ENCODE measurements at regions not wholly inside any gene's neighbourhood (a gene's known extent, or its start where the extent isn't known, plus 50 kb on each side); places are given as distances from the start of the nearest gene placed in this dataset.
"Not testable (repeated sequence)": the region's sequence is repeated elsewhere in the genome, so short reads cannot be mapped to it uniquely, and the experiment has no call there.

- FAIRE-seq (no peak), DNase-seq (ENCODE audit: low spot score) (no peak)
Measured at GRCh38 chr15:67918205-67918861, 78.5 kb upstream of the RNU6-1 start.

GRCh38 chr15:67920524-67921240 lies 80.8 kb upstream of the RNU6-1 start:
- DNase-seq (ENCODE audit: low spot score) (no peak), FAIRE-seq (no peak)

DNA sequence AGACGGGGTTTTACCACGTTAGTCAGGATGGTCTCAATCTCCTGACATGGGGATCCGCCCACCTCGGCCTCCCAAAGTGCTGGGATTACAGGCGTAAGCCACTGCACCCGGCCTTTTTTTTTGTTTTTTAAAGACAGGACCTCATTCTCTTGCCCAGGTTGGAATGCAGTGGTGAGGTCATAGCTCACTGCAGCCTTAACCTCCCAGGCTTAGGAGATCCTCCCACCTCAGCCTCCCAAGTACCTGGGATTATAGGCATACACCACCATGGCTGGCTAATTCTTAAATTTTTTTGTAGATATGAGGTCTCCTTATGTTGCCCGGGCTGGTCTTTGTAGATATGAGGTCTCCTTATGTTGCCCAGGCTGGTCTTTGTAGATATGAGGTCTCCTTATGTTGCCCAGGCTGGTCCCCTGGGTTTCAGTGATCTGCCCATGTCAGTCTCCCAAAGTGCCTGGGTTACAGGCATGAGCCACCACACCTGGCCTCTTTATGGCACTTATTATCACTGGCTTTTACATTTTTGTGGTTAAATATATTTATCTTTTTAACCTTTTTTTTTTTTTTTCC lies 82.3 kb upstream of the RNU6-1 start:
- DNase-seq (ENCODE audit: low spot score): no peak
- no peak for FAIRE-seq

- no peak for FAIRE-seq
- DNase-seq (ENCODE audit: low spot score): no peak
Measured at GRCh38 chr15:67922971-67923945, 83.4 kb upstream of the RNU6-1 start.

DNA sequence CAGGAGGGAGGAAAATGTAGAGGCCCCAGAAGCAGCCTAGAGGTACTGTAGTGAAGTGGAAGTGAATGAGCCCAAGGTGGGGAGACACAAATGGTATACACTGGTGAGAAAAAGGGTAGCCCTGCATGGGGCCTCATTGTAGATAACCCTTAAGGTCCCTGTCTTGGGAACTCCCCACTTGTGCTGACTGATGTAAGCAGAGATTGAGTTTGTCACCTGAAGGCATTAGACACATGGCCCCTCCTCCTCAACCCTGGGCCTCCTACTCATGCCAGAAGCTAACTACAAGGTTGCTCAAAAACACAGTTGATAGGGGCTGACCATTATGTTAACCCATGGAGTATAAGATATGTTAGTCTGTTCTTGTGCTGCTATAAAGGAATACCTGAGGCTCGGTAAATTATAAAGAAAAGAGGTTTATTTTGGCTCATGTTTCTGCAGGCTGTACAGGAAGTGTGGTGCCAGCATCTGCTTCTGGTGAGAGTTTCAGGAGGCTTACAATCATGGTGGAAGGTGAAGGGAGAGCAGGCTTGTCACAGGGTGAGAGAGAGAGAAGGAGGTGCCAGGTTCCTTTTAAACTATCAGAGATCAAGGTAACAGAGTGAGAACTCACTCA lies 84.6 kb upstream of the RNU6-1 start:
- no peak for DNase-seq (ENCODE audit: low spot score)
- no peak for FAIRE-seq

DNA sequence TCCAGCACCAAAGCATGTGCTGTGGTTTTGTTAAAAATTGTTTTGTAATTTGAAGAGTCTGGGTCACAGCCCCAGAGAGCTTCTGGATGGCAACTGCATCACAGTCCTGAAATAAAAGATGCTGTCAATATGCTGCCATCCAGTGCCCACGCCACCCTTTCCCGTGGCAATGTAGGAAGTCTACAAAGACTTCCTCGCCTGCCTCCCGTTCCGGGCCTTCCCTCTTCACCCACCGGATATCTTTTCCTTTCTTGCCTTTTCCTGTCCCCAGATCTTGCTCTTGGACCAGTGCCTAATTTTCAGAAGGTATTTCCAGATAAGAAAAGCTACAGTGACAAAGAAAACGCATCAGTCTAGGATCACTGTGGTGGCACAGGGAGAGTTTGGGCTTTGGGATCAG lies 85.3 kb upstream of the RNU6-1 start:
- FAIRE-seq (no peak), DNase-seq (ENCODE audit: low spot score) (no peak)

DNA sequence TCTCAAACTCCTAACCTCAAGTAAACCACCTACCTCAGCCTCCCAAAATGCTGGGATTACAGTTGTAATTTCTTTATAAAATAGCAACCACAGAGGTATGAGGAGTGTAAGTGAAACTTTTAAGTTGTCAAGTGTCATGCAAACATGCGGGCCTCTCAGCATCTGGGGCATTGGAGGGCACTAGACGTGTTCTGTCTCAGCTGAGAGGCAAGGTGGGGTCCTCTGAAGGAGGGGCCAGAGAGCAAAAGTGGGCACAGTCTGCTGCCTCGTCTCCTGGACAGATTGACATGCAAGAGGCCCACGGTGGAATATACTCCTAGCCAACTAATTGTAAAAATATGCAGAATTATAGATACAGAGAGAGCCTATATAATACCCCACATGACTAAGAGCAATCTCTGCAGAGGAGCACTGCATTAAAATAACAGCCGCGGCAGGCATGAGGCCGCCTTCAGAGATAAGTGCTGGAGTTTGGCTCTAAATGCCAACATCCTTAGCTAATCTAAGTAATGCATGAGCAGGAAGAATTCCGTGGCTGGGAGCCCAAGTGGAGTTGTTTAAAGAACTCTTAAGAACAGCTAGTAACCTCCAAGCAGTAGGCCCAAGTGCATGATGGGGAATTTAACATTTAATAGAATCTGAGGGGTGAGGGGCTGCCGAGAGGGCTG lies 87.8 kb upstream of the RNU6-1 start:
- no peak for FAIRE-seq
- peak; percentile 43 for DNase-seq (ENCODE audit: low spot score)

DNA sequence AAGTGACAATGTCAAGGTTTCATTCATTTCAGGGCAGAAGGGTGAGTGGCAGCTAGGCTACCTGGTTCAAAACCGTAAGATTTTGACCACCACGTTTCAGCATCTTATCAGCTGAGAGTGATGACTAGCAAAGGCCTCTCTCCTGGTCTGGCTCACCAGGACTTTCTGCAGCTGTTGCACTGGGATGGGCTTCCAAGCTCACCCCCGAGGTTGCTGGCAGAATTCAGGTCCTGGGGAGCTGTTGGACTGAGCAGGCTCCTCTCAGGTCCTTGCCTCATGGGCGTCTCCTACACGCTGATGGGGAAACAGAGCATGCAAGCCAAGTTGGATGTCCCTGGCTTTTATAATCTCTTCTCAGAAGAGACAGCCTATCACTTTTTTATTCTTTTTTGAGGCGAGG lies 88.8 kb upstream of the RNU6-1 start:
- DNase-seq (ENCODE audit: low spot score): no peak
- no peak for FAIRE-seq

- FAIRE-seq: no peak
- no peak for DNase-seq (ENCODE audit: low spot score)
Measured at GRCh38 chr15:67930720-67931119, 90.9 kb upstream of the RNU6-1 start.

GRCh38 chr15:67931861-67932260 lies 92.0 kb upstream of the RNU6-1 start:
- no peak for FAIRE-seq

GRCh38 chr15:67934126-67934525 lies 94.3 kb upstream of the RNU6-1 start:
- FAIRE-seq; DNase-seq (ENCODE audit: low spot score): not testable (repeated sequence)

More at GRCh38 chr15:67931861-67932260, 92.0 kb upstream of the RNU6-1 start:
- peak; percentile 36 for DNase-seq (ENCODE audit: low spot score)

GRCh38 chr15:67935244-67935643 lies 95.4 kb upstream of the RNU6-1 start:
- no peak for FAIRE-seq

GRCh38 chr15:67936258-67936657 lies 96.4 kb upstream of the RNU6-1 start:
- FAIRE-seq (no peak), DNase-seq (ENCODE audit: low spot score) (no peak)

More at GRCh38 chr15:67935244-67935643, 95.4 kb upstream of the RNU6-1 start:
- DNase-seq (ENCODE audit: low spot score): no peak

- DNase-seq (ENCODE audit: low spot score): no peak
Measured at GRCh38 chr15:67937153-67937761, 97.4 kb upstream of the RNU6-1 start.

DNA sequence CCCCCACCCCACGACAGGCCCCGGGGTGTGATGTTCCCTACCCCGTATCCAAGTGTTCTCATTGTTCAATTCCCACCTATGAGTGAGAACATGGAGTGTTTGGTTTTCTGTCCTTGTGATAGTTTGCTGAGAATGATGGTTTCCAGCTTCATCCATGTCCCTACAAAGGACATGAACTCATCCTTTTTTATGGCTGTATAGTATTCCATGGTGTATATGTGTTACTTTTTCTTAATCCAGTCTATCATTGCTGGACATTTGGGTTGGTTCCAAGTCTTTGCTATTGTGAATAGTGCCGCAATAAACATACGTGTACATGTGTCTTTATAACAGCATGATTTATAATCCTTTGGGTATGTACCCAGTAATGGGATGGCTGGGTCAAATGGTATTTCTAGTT lies 99.3 kb upstream of the RNU6-1 start:
- FAIRE-seq; DNase-seq (ENCODE audit: low spot score): not testable (repeated sequence)

More at GRCh38 chr15:67937153-67937761, 97.4 kb upstream of the RNU6-1 start:
- no peak for FAIRE-seq

DNA sequence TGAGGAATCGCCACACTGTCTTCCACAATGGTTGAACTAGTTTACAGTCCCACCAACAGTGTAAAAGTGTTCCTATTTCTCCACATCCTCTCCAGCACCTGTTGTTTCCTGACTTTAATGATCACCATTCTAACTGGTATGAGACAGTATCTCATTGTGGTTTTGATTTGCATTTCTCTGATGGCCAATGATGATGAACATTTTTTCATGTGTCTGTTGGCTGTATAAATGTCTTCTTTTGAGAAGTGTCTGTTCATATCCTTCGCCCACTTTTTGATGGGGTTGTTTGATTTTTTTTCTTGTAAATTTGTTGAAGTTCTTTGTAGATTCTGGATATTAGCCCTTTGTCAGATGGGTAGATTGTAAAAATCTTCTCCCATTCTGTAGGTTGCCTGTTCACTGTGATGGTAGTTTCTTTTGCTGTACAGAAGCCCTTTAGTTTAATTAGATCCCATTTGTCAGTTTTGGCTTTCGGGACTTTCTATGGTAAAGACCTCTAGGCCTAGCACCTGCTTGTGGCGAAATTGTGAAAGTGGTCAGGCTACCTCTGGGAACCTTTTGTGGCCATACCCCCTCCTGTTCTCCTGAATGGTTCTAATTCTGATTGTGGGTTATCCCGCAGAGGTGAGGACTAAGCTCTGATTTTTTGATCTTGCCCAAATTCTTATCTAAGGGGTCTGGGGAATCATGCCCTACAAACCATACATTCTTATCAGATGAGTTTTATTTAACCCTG lies 99.9 kb upstream of the RNU6-1 start:
- DNase-seq (ENCODE audit: low spot score); FAIRE-seq: not testable (repeated sequence)

GRCh38 chr15:67940324-67940719 lies 100.5 kb upstream of the RNU6-1 start:
- DNase-seq (ENCODE audit: low spot score) (no peak), FAIRE-seq (no peak)

GRCh38 chr15:67941648-67942310 lies 101.9 kb upstream of the RNU6-1 start:
- DNase-seq (ENCODE audit: low spot score): peak; percentile 25

DNA sequence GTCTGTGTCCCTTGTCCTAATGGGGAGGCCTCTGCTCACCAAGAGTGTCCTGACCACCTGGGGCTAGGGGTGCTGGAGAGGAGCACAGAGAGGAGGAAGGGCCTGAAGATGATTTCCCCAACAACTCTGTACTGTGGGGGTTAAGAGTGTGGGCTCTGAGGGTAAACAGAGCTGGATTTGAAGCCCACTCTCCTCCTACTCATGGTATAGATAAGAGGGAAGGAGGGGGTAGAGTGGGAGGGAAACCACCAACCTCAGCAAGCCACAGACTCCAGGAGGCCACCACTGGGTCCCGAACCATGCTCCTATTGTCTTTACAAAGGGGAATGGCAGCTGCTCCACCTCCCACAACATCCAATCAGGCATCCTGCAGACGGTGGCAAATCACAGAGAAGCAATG lies 103.6 kb upstream of the RNU6-1 start:
- FAIRE-seq: no peak

More at GRCh38 chr15:67941648-67942310, 101.9 kb upstream of the RNU6-1 start:
- FAIRE-seq: no peak

More for the DNA sequence above, 103.6 kb upstream of the RNU6-1 start:
- no peak for DNase-seq (ENCODE audit: low spot score)
